ENCODE measurements at regions not wholly inside any gene's neighbourhood (a gene's known extent, or its start where the extent isn't known, plus 50 kb on each side); places are given as distances from the start of the nearest gene placed in this dataset.
A peak's percentile ranks its signal among the peaks of the same experiment; 100 is the strongest.

GRCh38 chr16:86068722-86069121 lies 169.8 kb downstream of the IRF8 start:
- no peak overlapping the region for H3K27ac ChIP-seq
- TF ChIP-seq ZFX (IDR thresholded peaks at IDR 0.05): no peak
- no peak for TF ChIP-seq CTCF (conservative IDR thresholded peaks at IDR 0.05)

GRCh38 chr16:86069736-86070298 lies 170.9 kb downstream of the IRF8 start:
- TF ChIP-seq CTCF (conservative IDR thresholded peaks at IDR 0.05): no peak
- no peak for TF ChIP-seq ZFX (IDR thresholded peaks at IDR 0.05)
- no peak overlapping the region for H3K27ac ChIP-seq

GRCh38 chr16:86070484-86070883 lies 171.5 kb downstream of the IRF8 start:
- TF ChIP-seq CTCF (conservative IDR thresholded peaks at IDR 0.05): no peak
- no peak for TF ChIP-seq ZFX (IDR thresholded peaks at IDR 0.05)
- no peak overlapping the region for H3K27ac ChIP-seq

GRCh38 chr16:86070971-86071370 lies 172.0 kb downstream of the IRF8 start:
- no peak overlapping the region for H3K27ac ChIP-seq
- no peak for TF ChIP-seq ZFX (IDR thresholded peaks at IDR 0.05)

- no peak overlapping the region for H3K27ac ChIP-seq
- TF ChIP-seq CTCF (conservative IDR thresholded peaks at IDR 0.05): no peak
- no peak for TF ChIP-seq ZFX (IDR thresholded peaks at IDR 0.05)
Observed at GRCh38 chr16:86071611-86072240, 172.8 kb downstream of the IRF8 start.

GRCh38 chr16:86072328-86073102 lies 173.6 kb downstream of the IRF8 start:
- H3K27ac ChIP-seq: no peak overlapping the region
- TF ChIP-seq ZFX (IDR thresholded peaks at IDR 0.05) (no peak), CTCF (conservative IDR thresholded peaks at IDR 0.05) (peak; percentile 91)

- H3K27ac ChIP-seq: no peak overlapping the region
- peak; percentile 75 for TF ChIP-seq CTCF (conservative IDR thresholded peaks at IDR 0.05)
- TF ChIP-seq ZFX (IDR thresholded peaks at IDR 0.05): no peak
Observed at GRCh38 chr16:86073103-86073625, 174.2 kb downstream of the IRF8 start.

Measured in C4-2B (cell line).